Stimulated activated CD8-positive, alpha-beta memory T cell treated with anti-CD3 and anti-CD28 coated beads, Interleukin-12 subunit alpha, Interleukin-12 subunit beta, amount 100 ng/mL, for 24 hours (primary cell): ENCODE measurements at regions not wholly inside any gene's neighbourhood (a gene's known extent, or its start where the extent isn't known, plus 50 kb on each side); places are given as distances from the start of the nearest gene placed in this dataset.

Experiments used
- DNase-seq: peaks from one replicate; pipeline ENCODE4 v3.0.0-alpha.2; 2020; ENCODE audit errors: extremely low read depth

DNA sequence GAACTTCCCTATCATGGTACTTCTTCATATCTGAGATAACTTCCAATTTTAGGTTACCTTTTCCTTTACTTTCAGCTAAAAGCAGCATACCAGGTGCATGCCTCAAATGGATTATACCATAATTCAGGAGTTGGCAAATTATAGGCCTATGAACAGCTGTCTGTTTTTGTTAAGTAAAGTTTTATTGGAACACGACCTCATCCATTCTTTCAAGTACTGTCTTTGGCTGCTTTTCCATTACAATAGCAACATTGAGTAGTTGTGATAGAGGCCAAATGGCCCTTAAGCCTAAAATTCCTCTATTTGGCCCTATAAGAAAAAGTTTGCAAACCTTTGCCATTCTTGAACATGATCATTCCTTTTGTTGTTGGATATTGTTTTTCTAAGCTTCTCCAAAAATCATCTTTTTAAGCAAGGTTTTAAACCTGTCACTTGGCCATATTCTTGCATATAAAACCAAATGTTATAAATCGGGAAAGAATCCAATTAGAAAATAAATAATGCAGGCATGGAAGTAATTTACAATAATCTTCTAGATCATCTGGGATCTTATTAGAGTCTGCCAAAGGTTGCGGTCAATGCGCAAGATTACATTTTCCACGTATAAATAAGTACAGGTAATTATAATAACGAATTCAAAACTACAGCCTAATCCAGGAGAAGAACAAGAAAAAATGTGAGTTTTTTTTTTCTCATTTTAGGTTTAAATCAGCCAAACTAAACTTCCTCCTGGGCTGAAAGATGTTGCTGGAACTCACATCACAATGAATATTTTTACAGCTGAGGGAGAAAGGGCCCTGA, 226.5 kb upstream of the ANKRD55 start:
- DNase-seq, result no peak

DNA sequence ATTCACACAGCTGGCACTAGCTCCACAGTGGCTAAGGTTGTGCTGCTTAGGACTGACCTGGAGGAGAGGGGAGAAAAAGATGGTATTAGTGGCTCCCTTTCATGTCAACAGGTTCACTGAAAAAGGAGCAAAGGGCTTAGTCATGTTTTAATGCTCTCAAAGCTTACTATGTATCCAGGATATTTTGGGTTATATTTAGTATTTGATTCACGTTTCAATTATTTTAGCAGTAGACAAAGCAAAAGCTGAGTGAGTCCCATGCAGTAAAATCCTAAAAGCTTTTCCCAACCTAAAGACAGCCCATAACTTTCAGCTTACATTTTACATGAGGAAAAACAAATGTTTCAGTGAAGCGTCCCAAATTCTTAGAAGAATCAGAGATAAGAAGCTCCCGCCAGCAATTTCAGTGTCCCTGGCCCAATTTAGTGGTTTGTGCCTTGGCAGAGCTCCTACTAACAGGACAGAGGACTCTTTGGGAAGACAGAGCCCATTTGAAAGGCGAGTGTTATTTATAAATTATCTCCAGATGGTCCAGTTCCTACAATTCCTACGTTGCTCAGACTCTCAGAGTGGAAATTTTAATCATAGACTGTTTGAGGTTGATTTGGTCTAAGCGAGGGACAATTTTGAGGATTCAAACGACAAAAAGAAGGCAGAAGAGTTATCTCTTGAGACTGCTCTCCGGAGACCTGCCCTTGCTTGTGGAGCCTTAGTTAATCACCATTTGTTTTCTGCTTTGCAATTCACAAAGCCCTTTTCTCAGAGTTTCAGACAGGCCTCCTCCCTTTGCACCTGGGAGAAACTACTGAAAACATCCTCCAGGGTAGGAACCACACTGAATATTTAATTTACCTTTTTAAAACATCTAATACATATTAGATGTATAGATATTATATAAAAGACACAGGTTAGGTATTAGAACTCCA, 225.0 kb upstream of the ANKRD55 start:
- no peak for DNase-seq

DNA sequence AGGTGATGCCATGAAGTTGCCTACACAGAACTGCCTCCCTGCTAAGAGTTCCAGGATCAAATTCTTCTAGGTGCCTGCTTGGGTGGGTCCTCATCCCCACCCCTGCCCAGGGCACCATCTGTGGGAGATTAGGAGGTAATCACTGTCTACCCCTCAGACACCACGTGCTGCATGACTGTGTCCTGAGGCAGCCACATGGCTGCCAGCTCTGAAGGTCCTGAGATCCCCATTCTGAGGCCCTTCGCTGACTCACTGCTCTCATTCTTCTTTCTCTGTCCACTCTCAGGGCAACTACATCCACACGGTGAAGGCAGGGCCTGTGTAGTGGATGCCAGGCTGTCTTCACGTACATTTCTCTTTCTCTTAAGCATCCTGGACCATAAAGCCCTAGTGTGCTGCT, 222.9 kb upstream of the ANKRD55 start:
- no peak for DNase-seq

DNA sequence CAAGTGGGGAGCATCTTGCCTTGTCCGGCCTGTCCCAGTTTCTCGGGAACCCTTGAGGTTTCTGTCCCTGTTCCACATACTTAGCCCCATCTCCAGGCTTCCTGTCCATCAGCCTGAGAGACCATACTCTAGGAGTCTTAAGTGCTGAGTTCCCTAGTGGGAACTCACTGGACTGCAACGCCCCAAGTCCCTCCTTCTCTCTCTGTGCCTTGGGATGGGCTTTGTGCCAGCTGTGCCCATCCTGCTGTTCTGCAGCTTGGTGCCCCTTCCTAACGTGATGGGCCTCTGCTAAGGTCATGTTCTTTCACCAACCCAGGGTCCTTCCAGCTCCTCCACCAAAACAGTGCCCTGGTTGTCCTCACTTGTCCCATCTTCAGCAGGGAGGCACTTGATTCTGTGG, 222.3 kb upstream of the ANKRD55 start:
- no peak for DNase-seq

DNA sequence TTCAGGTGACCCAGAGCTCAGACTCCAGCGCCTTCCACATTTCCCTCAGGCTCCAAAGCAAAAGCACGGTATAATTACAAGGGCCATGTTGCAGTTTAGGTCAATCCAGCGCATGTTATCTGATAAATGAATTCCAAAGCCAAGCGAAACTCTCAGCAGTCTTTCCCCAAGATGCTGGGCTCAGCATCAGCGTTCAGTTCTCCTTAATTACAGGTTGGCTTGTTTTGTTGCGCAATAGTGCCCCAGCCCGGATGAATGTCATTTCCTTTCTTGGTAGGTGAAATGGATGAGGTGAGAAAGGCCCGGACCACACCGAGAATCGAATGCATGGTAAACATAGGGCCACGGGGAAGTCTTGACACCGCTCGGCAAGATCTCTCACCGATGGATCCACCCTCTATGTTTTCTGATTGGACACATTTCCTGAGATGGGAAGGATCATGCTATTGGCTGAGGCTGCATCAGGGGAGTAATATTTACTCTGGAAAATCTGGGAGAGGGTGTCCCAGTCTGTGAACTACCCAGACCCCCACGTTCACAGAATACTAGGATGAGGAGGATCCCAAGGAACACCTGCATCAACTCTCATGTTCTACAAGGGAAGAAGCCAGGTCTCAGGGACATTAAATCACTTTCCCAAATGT, 221.2 kb upstream of the ANKRD55 start:
- no peak for DNase-seq

DNA sequence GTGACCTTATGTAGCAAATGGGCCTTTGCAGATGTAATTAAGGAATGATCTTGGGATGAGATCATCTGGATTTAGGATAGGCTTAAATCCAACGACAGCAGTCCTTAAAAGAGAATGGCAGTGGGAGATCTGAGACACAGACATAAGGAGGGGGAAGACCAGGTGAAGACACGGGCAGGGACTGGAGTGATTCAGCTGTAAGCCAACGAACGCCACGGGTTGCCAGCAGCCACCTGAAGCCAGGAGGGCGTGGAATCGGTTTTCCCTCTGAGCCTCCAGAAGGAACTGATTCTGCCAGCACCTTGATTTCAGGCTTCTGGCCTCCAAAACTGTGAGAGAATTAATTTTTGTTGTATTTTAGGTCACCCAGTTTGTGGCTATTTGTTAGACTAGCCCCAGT, 218.6 kb upstream of the ANKRD55 start:
- no peak for DNase-seq

DNA sequence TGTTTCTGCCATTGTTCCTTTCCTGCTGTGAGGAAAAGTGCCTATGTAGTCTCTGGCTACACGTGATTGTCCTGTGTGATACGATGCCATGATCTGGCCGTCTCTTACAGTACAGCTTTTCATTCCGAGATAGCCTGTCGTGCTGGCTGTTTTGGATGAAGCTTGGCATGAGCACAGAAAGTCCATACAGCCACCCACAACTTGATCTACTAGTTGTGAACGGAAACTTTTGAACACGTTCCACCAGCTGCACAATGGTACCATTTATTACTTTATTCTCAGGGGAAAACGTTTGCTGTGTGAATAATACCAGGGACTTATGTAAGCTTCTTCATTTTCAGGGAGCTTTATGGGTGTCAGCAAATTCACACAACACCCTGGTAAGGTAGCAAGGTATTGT, 217.6 kb upstream of the ANKRD55 start:
- no peak for DNase-seq

DNA sequence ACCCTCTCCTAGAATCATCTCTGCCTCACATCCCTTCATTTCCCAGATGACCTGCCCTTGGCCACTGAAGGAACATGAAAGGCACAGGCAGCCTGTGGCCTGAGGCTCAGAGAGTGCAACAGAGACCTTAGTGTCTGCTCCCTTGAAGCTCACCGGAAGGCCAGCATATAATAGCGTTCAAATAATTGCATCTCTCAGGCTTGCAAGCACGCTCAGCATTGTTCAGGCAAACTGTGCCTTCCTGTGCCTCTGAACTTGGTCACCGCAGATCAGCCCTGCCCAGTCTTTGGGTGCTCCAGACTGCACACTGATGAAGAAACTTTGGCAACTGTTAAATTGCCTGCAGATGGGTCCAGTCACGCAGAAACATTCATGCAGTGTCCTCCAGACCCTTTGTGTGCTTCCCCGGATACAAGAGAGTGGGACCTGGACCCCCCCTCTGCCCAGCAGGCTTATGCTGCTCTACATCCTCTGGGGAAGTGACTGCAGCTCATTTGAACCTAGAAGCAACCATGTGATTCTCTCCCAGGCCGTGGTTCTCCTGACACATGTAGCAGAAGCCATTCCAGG, 216.0 kb upstream of the ANKRD55 start:
- DNase-seq, result no peak

DNA sequence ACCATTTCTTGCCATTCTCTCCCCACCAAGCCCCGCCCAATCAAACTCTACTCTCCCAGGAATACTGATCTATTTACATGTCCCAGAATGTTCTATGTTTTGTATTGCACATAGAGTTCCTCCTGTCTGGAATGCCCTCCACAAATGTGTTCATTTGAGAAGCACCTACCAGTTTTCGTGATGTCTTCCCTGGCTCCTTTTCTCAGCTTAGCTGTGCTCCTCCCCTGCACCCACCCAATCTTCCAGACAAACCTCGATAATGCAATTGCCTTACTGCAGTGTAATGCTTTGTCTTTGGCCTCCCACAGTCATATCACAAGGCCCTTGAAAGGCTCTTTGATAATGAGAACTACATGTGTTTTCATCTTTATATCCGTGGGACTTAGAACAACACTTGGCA, 214.5 kb upstream of the ANKRD55 start:
- DNase-seq, result no peak

DNA sequence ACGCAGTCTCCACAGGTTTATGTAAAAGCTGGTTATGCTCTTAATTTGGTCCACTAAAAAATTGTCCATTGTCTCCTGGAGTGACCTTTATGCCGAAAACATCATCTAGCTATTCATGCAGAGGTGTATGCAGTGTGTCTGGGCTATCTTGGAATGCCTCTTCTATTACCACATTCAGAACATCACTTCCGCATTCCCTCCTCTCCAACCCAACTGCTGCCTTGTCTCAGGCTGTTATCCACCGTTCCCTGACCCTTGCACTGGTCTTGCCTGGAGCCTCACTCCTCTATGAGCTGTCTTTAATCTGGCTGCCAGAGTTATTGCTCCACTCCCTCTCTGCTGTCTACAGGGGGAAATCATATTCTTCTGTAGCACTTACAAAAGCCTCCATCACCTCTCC, 214.1 kb upstream of the ANKRD55 start:
- DNase-seq, result no peak

DNA sequence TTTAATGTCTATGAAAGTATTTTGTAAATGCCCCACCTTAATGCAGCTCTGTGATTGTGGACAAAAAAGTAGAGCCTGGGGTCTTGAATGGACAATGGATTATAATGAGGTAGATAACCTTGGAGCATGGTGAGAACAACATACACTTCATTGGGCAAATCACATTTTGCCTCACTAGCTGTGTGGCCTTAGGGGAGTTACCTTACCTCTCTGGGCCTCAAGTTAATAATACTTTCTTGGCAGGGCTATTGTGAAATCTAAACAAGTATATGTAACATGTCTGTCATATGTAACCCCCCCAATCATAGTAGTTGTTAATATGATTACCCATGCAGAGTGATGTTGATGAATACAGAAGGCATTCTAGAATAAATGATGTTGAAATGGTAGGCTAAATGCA, 213.6 kb upstream of the ANKRD55 start:
- no peak for DNase-seq

DNA sequence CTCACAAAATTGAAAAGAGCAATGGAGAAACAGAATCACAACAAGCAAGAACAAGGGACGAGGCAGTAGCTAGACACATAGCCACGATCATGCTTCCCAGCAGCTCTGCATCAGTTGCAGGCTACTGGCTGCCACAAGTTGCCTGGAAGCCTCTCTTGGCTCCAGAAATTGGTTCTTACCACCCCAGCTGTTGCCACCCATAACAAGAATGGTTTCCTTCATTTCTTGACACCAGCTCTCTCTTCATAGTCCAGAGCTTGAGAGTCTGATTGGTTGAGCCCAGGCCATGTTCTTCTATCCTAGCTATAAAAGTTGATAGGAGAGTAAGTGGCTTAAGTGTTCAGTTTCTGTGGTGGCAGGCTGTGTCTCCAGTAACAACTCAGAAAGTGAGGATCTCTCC, 210.7 kb upstream of the ANKRD55 start:
- DNase-seq, result no peak

DNA sequence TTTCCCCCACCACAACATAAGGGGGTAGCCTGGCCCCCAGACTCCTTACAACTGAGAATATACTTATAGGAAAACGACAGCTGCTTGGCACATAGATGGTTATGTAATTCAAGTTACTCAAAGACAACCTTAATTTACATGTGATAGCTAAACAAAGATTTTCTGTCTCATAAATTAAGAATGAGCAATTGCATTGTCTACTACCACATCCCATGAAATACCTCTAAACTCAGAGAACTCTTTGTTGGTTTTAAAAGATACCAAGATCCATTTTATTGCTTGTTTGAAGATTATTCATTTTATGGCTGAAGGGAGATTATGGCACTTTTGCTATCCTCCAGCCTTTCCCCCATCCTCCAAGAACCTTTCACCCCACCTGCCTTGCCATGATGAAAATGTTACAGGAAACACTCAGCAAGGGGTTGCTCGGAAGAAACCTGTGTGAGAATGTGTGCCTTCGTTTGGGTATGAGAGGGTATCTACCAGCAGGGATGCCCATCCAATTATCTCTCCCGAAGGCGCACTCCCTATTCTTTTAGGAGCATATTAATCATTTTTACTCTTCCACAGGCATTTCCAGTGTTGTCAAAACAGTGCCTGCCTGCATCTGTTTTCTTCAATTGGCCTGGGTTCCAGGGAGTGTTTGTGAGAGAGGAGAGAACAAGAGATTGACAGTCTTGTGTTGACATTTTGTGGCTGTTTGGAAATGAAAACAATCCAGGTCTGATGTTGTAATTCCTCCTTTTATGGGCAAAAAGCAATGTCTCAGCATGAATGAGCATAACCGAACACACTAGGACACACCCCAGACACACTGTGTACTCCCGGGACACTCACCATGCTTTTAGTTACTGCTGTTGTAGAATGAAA, 208.0 kb upstream of the ANKRD55 start:
- no peak for DNase-seq

DNA sequence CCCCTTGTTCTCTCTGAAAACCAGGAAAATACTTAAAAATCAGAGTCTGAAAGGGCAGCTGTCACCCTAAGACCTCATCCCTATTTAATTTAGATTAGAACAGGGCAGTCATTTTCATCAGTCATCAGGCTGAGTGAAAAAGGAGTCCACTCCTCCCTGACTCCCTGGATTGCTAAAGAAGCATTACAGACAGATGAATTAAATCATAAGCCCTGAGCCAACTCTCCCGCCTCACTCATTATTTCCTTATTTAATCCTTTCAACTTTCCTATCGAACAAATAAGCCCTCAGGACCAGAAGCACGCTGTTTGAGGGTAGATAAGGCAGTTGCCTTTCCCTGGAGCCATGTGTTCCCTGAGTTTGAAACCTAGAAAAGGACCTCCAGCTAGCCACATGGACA, 201.9 kb upstream of the ANKRD55 start:
- DNase-seq, result no peak

DNA sequence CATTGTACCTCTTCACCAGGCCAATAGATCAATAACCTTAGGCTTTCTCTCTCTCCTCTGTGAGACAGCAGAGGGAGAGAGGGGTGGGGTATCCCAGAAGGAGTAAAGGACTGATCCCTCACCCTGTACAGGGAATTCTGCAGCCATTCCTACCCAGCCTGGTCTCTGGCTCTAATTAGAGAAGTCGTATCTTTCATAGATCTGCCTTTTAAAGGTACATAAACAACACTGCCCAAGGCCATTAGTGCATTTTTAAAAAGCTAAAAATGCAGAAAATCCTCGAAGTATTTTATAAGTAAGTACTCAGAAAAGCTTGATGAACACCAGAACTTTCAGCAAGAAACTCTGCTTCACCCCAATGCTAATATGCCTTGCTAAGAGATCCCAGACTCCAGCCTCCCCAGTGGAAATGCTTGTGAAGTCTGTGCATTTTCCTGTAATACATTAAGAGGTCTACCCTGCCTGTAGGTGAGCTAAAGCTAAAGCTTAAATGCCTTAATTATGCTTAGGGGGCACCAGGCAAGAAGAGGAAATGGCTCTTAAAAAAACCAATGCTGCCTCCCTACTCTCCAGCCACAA, 200.0 kb upstream of the ANKRD55 start:
- DNase-seq, result no peak

DNA sequence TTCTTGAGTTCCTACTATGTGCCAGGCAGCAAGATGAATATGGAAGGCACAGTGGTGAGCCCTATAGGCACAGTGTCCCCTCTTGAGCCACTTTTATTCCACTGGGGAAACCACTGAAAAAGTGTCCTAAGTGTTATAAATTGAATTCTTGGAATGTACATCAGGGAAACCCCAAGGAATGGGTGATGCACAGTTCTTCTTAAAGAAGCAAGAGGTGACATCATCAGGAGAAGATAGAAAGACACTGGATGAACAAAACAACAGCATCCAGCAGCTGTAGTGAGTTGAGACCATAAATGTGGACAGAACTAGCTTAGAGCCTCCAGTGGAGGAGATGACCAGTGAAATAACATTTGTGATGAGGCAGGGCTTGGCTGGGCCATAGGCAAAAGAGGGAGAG, 199.2 kb upstream of the ANKRD55 start:
- DNase-seq, result no peak

DNA sequence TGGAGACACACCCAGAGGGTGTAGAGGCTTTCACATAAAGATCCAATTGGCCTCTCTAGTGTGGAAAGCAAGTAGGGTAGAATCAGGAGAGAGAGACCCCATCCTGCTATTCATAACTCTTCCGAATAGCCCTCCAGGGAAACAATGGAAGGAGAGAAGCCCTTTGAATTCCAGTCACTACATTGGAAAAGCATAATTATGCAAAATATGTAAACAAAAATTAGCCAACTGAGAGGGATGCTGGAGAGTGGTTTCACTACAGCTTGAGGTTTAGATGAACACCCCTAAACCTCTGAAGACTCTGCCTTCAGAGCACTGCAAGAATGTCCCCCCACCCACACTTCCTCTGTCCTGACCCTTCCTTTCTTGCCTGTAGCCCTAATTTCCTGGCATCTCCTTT, 197.3 kb upstream of the ANKRD55 start:
- DNase-seq, result no peak

DNA sequence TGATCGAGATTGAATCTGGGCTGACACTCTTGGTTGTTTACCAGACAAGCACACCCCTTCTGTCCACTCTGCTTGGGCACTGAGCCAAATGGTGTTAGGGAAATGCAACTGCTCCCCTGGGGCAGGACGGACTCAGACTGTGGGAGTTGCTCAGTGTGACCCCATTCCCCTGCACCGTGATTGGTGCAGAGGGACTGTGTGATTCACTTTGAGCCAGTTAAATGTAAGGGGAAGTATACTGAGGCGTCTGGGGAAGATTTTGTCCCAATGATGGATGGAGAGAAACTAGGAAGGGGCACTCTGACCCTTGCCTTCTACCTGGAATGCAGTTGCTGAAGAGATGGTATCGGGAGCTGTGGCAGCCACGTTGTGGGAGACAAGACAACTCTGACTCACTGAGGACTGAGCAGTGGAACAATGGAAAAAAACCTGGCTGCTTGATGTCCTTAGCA, 196.0 kb upstream of the ANKRD55 start:
- DNase-seq, result no peak

DNA sequence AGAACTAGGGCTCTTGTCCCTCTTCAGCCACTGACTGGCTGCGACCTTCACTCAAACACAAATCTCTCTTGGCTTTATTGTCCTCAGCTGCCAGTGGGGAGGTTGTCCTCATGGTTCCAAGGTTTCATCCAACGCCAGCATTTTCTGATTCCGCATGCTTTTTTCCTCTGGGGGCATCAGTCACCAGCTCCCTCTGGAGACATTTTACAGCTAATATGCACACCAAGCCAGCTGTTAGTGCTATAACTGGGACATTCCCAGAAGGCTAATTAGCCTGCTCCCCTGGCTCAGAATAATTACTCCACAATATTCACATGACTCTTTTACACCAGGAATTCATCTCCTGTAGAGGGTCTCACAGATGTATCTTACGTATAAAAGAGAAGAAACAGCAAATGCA, 193.6 kb upstream of the ANKRD55 start:
- DNase-seq, result no peak

DNA sequence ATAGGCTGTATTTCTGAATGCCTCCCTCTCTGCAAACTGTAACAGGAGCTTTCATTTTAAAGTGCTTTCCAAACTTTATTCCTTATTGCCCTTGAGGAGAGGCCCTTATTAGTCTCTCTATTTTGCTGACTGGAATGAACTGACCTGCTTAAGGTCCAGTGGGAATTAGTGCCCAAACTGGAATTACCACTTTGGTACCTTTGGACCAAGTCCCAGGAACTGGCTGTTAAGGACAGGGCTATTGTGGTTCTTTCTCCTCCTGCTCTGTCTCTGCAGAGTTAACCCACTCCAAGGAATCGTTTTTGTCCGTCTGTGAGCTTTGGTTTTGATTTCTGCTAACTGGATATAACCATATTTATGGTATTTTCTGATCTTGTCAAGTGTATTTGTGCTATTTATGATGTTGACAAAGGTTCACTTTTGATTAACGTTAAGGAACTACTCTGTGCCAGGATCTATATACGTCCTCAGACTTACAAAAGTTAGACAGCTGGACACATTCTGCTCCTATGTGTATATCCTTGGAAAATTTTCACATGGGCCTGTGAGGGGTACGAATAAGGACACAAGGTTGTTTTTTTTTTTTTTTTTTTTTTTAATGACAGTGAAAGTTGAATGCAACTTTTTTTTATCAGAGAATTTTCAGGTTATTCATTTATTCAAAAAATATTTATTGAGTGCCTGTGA, 189.1 kb upstream of the ANKRD55 start:
- DNase-seq, result no peak
